ENCODE measurements at regions not wholly inside any gene's neighbourhood (a gene's known extent, or its start where the extent isn't known, plus 50 kb on each side); places are given as distances from the start of the nearest gene placed in this dataset.

- no peak for TF ChIP-seq CTCF (conservative IDR thresholded peaks at IDR 0.05 in 1 of 2, IDR thresholded peaks at IDR 0.05 in 1 of 2; ENCODE audit: extremely low read depth in 1 of 2, insufficient read depth in 1 of 2, low read depth in 1 of 2, low read length in 2 of 2)
- no peak for TF ChIP-seq EZH2 (IDR thresholded peaks at IDR 0.05; ENCODE audit: borderline replicate concordance, low read length)
Measured at GRCh38 chr6:63447134-63447533, 125.1 kb upstream of the LOC128125822 start.

Measured in mammary epithelial cell (primary cell).